H9 (cell line): ENCODE measurements at regions not wholly inside any gene's neighbourhood (a gene's known extent, or its start where the extent isn't known, plus 50 kb on each side); places are given as distances from the start of the nearest gene placed in this dataset.

ENCODE experiments used
- DNase-seq: peaks from one replicate; pipeline ENCODE4 v3.0.0-alpha.2; 2017
- H2AFZ ChIP-seq: one replicate; pipeline ENCODE4 v1.6.1; 2013; ENCODE audit warnings: mild to moderate bottlenecking, low read length, control low read depth, moderate library complexity
- H2AK5ac ChIP-seq: 2 replicates; pipeline ENCODE4 v1.6.1; 2013; ENCODE audit warnings: low read length, control low read depth, mixed read lengths; ENCODE audit not compliant: insufficient read length
- H2BK120ac ChIP-seq: one replicate; pipeline ENCODE4 v1.6.1; 2013; ENCODE audit warnings: low read depth, mild to moderate bottlenecking, low read length, control low read depth, inconsistent platforms; ENCODE audit not compliant: poor library complexity, severe bottlenecking
- H2BK12ac ChIP-seq: 2 replicates; pipeline ENCODE4 v1.6.1; 2013; ENCODE audit warnings: low read length, control low read depth, mixed read lengths, low read depth; ENCODE audit not compliant: insufficient read length
- H2BK15ac ChIP-seq: 2 replicates; pipeline ENCODE4 v1.6.1; 2013; ENCODE audit warnings: low read depth, low read length, control low read depth
- H2BK20ac ChIP-seq: one replicate; pipeline ENCODE4 v1.6.1; 2013; ENCODE audit warnings: low read depth, mild to moderate bottlenecking, low read length, control low read depth, inconsistent platforms; ENCODE audit not compliant: poor library complexity, severe bottlenecking
- H2BK5ac ChIP-seq: 2 replicates; pipeline ENCODE4 v1.6.1; 2013; ENCODE audit warnings: low read length, control low read depth, mixed read lengths; ENCODE audit not compliant: insufficient read length
- H3K14ac ChIP-seq: 2 replicates; pipeline ENCODE4 v1.6.1; 2013; ENCODE audit warnings: low read length, control low read depth; ENCODE audit not compliant: insufficient read depth
- H3K18ac ChIP-seq: 2 replicates; pipeline ENCODE4 v1.6.1; 2013; ENCODE audit warnings: low read depth, mild to moderate bottlenecking, mixed read lengths, low read length, control low read depth; ENCODE audit not compliant: insufficient read length
- H3K23ac ChIP-seq: 2 replicates; pipeline ENCODE4 v1.6.1; 2013; ENCODE audit warnings: low read length, control low read depth, mixed read lengths, low read depth; ENCODE audit not compliant: insufficient read length
- H3K23me2 ChIP-seq: 2 replicates; pipeline ENCODE4 v1.6.1; 2013; ENCODE audit warnings: low read depth, mild to moderate bottlenecking, mixed read lengths, low read length, control low read depth; ENCODE audit not compliant: insufficient read length, poor library complexity, severe bottlenecking
- H3K27ac ChIP-seq: 2 replicates; pipeline ENCODE4 v1.5.1; 2013; ENCODE audit warnings: low read length, control low read depth, mixed read lengths, low read depth; ENCODE audit not compliant: insufficient read length
- H3K27me3 ChIP-seq: 2 replicates; pipeline ENCODE4 v1.6.1; 2013; ENCODE audit warnings: low read length, control low read depth, inconsistent platforms; ENCODE audit not compliant: insufficient read depth
- H3K4ac ChIP-seq: 2 replicates; pipeline ENCODE4 v1.6.1; 2013; ENCODE audit warnings: low read depth, mild to moderate bottlenecking, control low read depth, inconsistent platforms, low read length, moderate library complexity
- H3K4me1 ChIP-seq: 2 replicates; pipeline ENCODE4 v1.6.1; 2013; ENCODE audit warnings: low read length, control low read depth, inconsistent platforms; ENCODE audit not compliant: insufficient read depth
- H3K4me2 ChIP-seq: 2 replicates; pipeline ENCODE4 v1.6.1; 2013; ENCODE audit warnings: low read length, control low read depth, mixed read lengths; ENCODE audit not compliant: insufficient read length, insufficient read depth
- H3K56ac ChIP-seq: 2 replicates; pipeline ENCODE4 v1.6.1; 2013; ENCODE audit warnings: low read depth, mild to moderate bottlenecking, mixed read lengths, low read length, control low read depth; ENCODE audit not compliant: insufficient read length
- H3K79me1 ChIP-seq: 2 replicates; pipeline ENCODE4 v1.6.1; 2013; ENCODE audit warnings: low read depth, mild to moderate bottlenecking, moderate library complexity, low read length, control low read depth, inconsistent platforms; ENCODE audit not compliant: insufficient read depth, poor library complexity, severe bottlenecking
- H3K79me2 ChIP-seq: 2 replicates; pipeline ENCODE4 v1.6.1; 2013; ENCODE audit warnings: low read length, control low read depth, inconsistent platforms; ENCODE audit not compliant: insufficient read depth
- H3K9ac ChIP-seq: 2 replicates; pipeline ENCODE4 v1.6.1; 2013; ENCODE audit warnings: low read length, control low read depth, mixed read lengths; ENCODE audit not compliant: insufficient read length; ENCODE audit errors: extremely low read depth
- H3K9me3 ChIP-seq: one replicate; pipeline ENCODE4 v1.6.1; 2013; ENCODE audit warnings: low read depth, low read length, inconsistent platforms; ENCODE audit not compliant: control insufficient read depth
- H3T11ph ChIP-seq: one replicate; pipeline ENCODE4 v1.6.1; 2013; ENCODE audit warnings: mild to moderate bottlenecking, low read length, control low read depth, inconsistent platforms
- H4K20me1 ChIP-seq: one replicate; pipeline ENCODE4 v1.6.1; 2013; ENCODE audit not compliant: control insufficient read depth, insufficient read length, insufficient read depth
- H4K5ac ChIP-seq: 2 replicates; pipeline ENCODE4 v1.6.1; 2013; ENCODE audit warnings: low read depth, mild to moderate bottlenecking, mixed read lengths, low read length, control low read depth; ENCODE audit not compliant: insufficient read length
- H4K8ac ChIP-seq: replicated peaks from 2 replicates; pipeline ENCODE4 v1.6.1; 2013; ENCODE audit warnings: low read length, control low read depth, mixed read lengths, low read depth; ENCODE audit not compliant: insufficient read length
- H4K91ac ChIP-seq: 2 replicates; pipeline ENCODE4 v1.6.1; 2013; ENCODE audit warnings: low read depth, mild to moderate bottlenecking, moderate library complexity, mixed read lengths, low read length, control low read depth; ENCODE audit not compliant: insufficient read length
- H3K27ac Mint-ChIP-seq, 3 experiments: 2 replicates in 2 of 3; 3 replicates in 1 of 3; pipeline ENCODE4 v1.8.0; 2020 to 2021; ENCODE audit warnings: mixed read lengths in 3 of 3, mild to moderate bottlenecking in 1 of 3, moderate library complexity in 1 of 3
- H3K27me3 Mint-ChIP-seq: 2 replicates; pipeline ENCODE4 v1.8.0; 2021; ENCODE audit warnings: low read depth, mild to moderate bottlenecking, moderate library complexity, mixed read lengths
- H3K36me3 Mint-ChIP-seq, 3 experiments: 2 replicates in 2 of 3; 3 replicates in 1 of 3; pipeline ENCODE4 v1.8.0; 2020 to 2021; ENCODE audit warnings: low read depth in 3 of 3, mixed read lengths in 3 of 3; ENCODE audit not compliant: insufficient read depth in 1 of 3
- H3K4me1 Mint-ChIP-seq, 2 experiments: 2 replicates each; pipeline ENCODE4 v1.8.0; 2020; ENCODE audit warnings: mixed read lengths in 2 of 2
- H3K4me3 Mint-ChIP-seq, 2 experiments: 2 replicates in 1 of 2; 3 replicates in 1 of 2; pipeline ENCODE4 v1.8.0; 2020 to 2021; ENCODE audit warnings: mild to moderate bottlenecking in 2 of 2, mixed read lengths in 2 of 2, moderate library complexity in 1 of 2
- H3K9me3 Mint-ChIP-seq, 2 experiments: 2 replicates in 1 of 2; 3 replicates in 1 of 2; pipeline ENCODE4 v1.8.0; 2020; ENCODE audit warnings: mild to moderate bottlenecking in 2 of 2, mixed read lengths in 2 of 2, moderate library complexity in 1 of 2
- WGBS: extraction: QIAGEN DNeasy Blood & Tissue Kit; methylation state at CpG from one replicate; pipeline ENCODE4 v1.1.7; 2013; ENCODE audit warnings: missing lambda C conversion rate, low lambda C conversion rate, mixed read lengths; ENCODE audit not compliant: insufficient read length; ENCODE audit errors: extremely low coverage; 5-methylcytosine and 5-hydroxymethylcytosine counted together
- TF ChIP-seq, protein P1 (sequence below): fragments of 200-600 bp; sonication (generic); conservative IDR thresholded peaks from 3 replicates; pipeline ENCODE4 v1.8.0; 2021; ENCODE audit warnings: antibody characterized with exemption, mild to moderate bottlenecking

DNA sequence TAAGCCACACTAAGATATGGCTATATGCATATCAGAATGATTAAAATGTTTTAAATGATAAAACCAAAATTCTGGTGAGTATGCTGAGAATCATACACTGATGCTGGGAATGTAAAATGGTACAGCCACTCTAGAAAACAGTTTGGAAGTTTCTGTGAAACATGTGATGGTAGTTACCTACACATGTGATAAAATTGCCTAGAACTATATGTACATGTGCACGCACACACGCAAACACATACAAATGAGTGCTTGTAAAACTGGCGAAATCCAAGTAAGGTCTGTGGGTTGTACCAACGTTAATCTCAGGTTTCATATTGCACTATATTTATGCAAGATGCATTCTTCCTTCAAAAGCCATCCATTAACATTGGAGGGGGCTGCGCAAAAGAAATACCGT is 195.0 kb upstream of the RAB6C start:
- no peak overlapping the region for H3K27ac ChIP-seq
- H3K27me3 ChIP-seq, result no peaks in the 10 kb centered on the region
- no peaks in the 10 kb centered on the region for H3K36me3 Mint-ChIP-seq
- H3K23ac ChIP-seq, result no peak overlapping the region
- no peaks in the 10 kb centered on the region for H3K9me3 ChIP-seq
- H2BK120ac ChIP-seq, result no peak overlapping the region
- no peak overlapping the region for H3K4me2 ChIP-seq
- no CpG with 5 or more reads among the region's 6 CpGs for WGBS
- H3K4me1 Mint-ChIP-seq, result peaks cover 23 to 27% of the 10 kb centered on the region in 2 experiments
- H3K4me1 ChIP-seq, result no peaks in the 10 kb centered on the region
- no peak overlapping the region for H2AFZ ChIP-seq
- no peak overlapping the region for H4K8ac ChIP-seq
- H2BK5ac ChIP-seq, result no peak overlapping the region
- no peak overlapping the region for H4K91ac ChIP-seq
- no peak overlapping the region for H3T11ph ChIP-seq
- H3K79me2 ChIP-seq, result no peaks in the 10 kb centered on the region
- no peaks in the 10 kb centered on the region for H4K20me1 ChIP-seq
- H3K9me3 Mint-ChIP-seq, result no peaks in the 10 kb centered on the region; a peak in 1 of 5 replicates
- no peak overlapping the region for H2BK12ac ChIP-seq
- no peak overlapping the region for H2AK5ac ChIP-seq
- TF ChIP-seq, protein P1, sequence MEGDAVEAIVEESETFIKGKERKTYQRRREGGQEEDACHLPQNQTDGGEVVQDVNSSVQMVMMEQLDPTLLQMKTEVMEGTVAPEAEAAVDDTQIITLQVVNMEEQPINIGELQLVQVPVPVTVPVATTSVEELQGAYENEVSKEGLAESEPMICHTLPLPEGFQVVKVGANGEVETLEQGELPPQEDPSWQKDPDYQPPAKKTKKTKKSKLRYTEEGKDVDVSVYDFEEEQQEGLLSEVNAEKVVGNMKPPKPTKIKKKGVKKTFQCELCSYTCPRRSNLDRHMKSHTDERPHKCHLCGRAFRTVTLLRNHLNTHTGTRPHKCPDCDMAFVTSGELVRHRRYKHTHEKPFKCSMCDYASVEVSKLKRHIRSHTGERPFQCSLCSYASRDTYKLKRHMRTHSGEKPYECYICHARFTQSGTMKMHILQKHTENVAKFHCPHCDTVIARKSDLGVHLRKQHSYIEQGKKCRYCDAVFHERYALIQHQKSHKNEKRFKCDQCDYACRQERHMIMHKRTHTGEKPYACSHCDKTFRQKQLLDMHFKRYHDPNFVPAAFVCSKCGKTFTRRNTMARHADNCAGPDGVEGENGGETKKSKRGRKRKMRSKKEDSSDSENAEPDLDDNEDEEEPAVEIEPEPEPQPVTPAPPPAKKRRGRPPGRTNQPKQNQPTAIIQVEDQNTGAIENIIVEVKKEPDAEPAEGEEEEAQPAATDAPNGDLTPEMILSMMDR, result no peak
- no peaks in the 10 kb centered on the region for H3K23me2 ChIP-seq
- no peak overlapping the region for H3K4ac ChIP-seq
- no peak overlapping the region for H3K56ac ChIP-seq
- H3K9ac ChIP-seq, result no peak overlapping the region
- no peaks in the 10 kb centered on the region for H3K79me1 ChIP-seq
- H3K14ac ChIP-seq, result no peak overlapping the region
- H4K5ac ChIP-seq, result no peak overlapping the region
- no peak for DNase-seq
- H3K18ac ChIP-seq, result no peak overlapping the region
- H3K27ac Mint-ChIP-seq, result no peak overlapping the region
- H2BK20ac ChIP-seq, result no peak overlapping the region
- no peaks in the 10 kb centered on the region; the same call in 1 of the 2 replicates for H3K27me3 Mint-ChIP-seq
- H3K4me3 Mint-ChIP-seq, result no peak overlapping the region
- no peak overlapping the region for H2BK15ac ChIP-seq
